ENCODE measurements at regions not wholly inside any gene's neighbourhood (a gene's known extent, or its start where the extent isn't known, plus 50 kb on each side); places are given as distances from the start of the nearest gene placed in this dataset.

DNA sequence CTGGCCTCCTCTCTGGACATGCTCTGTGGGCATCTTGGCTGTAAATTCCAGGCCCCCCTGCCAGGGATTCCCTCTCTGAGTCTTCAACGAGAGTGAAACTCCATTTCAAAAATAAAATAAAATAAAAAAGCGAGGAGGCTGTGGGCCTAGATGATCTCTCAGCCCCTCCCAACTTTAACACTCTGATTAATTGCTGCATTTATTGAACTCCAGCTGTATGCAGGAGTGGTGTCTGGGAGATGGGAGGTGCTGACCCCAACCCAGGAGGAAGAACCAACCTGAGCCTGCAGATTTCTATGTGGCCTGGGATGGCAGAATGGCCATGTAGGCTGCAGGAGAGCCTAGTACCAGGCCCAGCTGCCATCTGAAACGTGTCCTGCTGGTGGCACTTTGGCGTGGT lies 154.5 kb upstream of the IER5L start:
- H3K27ac ChIP-seq, result peak overlapping the region in 3 of 4 donors; percentile 86 to 97 (median 93)
- no peak for TF ChIP-seq POLR2A (IDR thresholded peaks at IDR 0.05)
- TF ChIP-seq, protein P1, sequence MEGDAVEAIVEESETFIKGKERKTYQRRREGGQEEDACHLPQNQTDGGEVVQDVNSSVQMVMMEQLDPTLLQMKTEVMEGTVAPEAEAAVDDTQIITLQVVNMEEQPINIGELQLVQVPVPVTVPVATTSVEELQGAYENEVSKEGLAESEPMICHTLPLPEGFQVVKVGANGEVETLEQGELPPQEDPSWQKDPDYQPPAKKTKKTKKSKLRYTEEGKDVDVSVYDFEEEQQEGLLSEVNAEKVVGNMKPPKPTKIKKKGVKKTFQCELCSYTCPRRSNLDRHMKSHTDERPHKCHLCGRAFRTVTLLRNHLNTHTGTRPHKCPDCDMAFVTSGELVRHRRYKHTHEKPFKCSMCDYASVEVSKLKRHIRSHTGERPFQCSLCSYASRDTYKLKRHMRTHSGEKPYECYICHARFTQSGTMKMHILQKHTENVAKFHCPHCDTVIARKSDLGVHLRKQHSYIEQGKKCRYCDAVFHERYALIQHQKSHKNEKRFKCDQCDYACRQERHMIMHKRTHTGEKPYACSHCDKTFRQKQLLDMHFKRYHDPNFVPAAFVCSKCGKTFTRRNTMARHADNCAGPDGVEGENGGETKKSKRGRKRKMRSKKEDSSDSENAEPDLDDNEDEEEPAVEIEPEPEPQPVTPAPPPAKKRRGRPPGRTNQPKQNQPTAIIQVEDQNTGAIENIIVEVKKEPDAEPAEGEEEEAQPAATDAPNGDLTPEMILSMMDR (IDR thresholded peaks at IDR 0.05), result no peak
- peaks cover 36% of the 10 kb centered on the region for H3K4me1 ChIP-seq
- H3K27me3 ChIP-seq, result no peaks in the 10 kb centered on the region
- 63 to 74% methylated on average over 4 of the region's 4 CpGs for WGBS, 2 donors
- intact Hi-C loops (cut with DNase I), result no loop called here
- no peak for DNase-seq
- no peaks in the 10 kb centered on the region for H3K9me3 ChIP-seq
- no peak overlapping the region for H3K4me3 ChIP-seq
- ATAC-seq, result no peak
- no peaks in the 10 kb centered on the region for H3K36me3 ChIP-seq (replicated peaks in 1 of 2; ENCODE audit: insufficient read depth in 1 of 2, low read depth in 2 of 2)

DNA sequence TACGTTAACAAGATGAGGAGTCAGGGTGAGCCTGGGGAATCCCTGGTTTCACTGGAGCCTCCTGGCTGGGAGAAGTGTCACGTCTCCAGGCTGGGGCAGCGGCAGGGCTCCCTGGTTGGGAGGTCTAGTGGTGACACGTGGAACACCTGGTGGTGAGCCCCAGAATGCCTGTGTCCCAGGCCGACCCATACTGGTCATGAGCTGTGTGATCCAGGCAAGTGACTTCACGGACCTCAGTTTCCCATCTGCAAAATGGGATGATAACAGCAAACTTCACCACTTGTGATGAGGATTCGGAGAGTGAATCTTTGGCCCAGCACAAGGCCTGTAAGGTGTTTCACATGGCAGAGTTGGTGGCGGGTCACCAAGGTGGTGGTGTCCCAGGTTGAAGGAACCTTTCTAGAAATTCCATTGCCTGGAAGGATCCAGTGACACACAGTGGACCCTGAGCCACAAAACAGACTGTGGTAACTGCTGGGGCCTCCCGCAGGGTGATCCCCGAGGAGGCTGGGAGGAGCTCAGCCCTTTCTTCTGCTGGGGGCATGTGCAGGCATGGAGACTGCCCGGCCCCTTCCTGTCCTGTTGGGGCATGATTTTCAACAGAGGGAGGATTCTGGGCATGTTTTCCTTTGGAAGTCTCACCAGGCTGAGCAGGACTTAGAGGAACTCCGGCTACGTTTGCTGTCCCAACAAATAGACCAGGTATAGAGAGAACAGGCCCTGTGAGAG lies 153.9 kb upstream of the IER5L start:
- Histone ChIP-seq H3K27me3 (no peaks in the 10 kb centered on the region), H3K36me3 (replicated peaks in 1 of 2; ENCODE audit: insufficient read depth in 1 of 2, low read depth in 2 of 2) (no peaks in the 10 kb centered on the region), H3K9me3 (no peaks in the 10 kb centered on the region), H3K4me1 (peaks cover 36% of the 10 kb centered on the region), H3K4me3 (no peak overlapping the region), H3K27ac (peak overlapping the region in 3 of 4 donors; percentile 86 to 97 (median 93))
- ATAC-seq (no peak), DNase-seq (no peak)
- intact Hi-C loops (cut with DNase I), result no loop called here
- no peak for TF ChIP-seq POLR2A (IDR thresholded peaks at IDR 0.05)
- TF ChIP-seq, protein P1 (IDR thresholded peaks at IDR 0.05), result no peak
- WGBS, 2 donors, result 85 to 89% methylated on average over 11 to 13 of the region's 13 CpGs

GRCh38 chr9:129331493-129331765 lies 153.4 kb upstream of the IER5L start:
- TF ChIP-seq, protein P1 (IDR thresholded peaks at IDR 0.05), result no peak
- TF ChIP-seq POLR2A (IDR thresholded peaks at IDR 0.05), result no peak
- Histone ChIP-seq H3K9me3 (no peaks in the 10 kb centered on the region), H3K27me3 (no peaks in the 10 kb centered on the region), H3K4me1 (peaks cover 32% of the 10 kb centered on the region), H3K36me3 (replicated peaks in 1 of 2; ENCODE audit: insufficient read depth in 1 of 2, low read depth in 2 of 2) (no peaks in the 10 kb centered on the region), H3K27ac (no peak overlapping the region), H3K4me3 (no peak overlapping the region)
- intact Hi-C loops (cut with DNase I), result no loop called here
- no peak for DNase-seq
- no peak for ATAC-seq
- WGBS, 2 donors, result 67 to 77% methylated on average over 4 of the region's 4 CpGs

DNA sequence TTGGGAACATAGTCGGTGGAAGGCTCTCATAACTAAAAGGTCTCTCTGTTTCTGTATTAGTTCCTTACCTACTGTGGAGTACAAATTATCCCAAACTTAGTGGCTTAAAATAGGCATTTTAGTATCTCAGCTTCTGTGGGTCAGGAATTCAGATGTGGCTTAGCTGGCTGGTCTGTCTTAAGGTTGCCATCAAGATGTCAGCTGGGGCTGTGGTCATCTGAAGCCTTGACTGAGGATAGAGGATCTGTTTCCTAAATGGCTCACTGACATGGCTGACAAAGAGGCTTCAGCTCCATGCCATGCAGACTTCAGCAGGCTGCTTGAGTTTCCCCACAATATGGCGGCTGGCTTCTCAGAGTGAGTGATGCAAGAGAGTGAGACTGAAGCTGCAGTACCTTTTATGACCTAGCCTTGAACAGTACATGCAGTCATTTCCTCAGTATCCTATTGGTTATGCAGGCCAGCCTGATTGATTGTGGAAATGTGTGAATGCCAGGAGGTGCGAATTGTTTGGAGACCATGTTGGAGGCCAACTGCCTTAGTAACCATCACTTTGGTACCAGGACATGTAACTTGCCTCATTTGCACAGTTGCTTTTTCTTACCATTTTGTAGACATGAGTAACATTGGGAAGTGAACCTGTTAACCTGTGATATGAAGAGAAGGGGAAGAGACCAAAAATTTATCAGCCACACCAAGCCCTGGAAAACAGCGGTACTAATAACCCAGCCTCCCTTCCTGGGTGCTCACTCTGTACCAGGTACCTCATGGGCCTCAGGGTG lies 152.8 kb upstream of the IER5L start:
- Histone ChIP-seq H3K4me3 (no peak overlapping the region), H3K4me1 (peaks cover 26% of the 10 kb centered on the region), H3K36me3 (replicated peaks in 1 of 2; ENCODE audit: insufficient read depth in 1 of 2, low read depth in 2 of 2) (no peaks in the 10 kb centered on the region), H3K27ac (no peak overlapping the region), H3K27me3 (no peaks in the 10 kb centered on the region), H3K9me3 (no peaks in the 10 kb centered on the region)
- ATAC-seq (no peak), DNase-seq (no peak)
- TF ChIP-seq POLR2A (IDR thresholded peaks at IDR 0.05), result no peak
- TF ChIP-seq, protein P1 (IDR thresholded peaks at IDR 0.05), result no peak
- 92 to 95% methylated on average over 4 of the region's 4 CpGs for WGBS, 2 donors
- intact Hi-C loops (cut with DNase I), result no loop called here

Data from body of pancreas (tissue), 4 donors.